ENCODE measurements at regions not wholly inside any gene's neighbourhood (a gene's known extent, or its start where the extent isn't known, plus 50 kb on each side); places are given as distances from the start of the nearest gene placed in this dataset.
A peak's percentile ranks its signal among the peaks of the same experiment; 100 is the strongest.

DNA sequence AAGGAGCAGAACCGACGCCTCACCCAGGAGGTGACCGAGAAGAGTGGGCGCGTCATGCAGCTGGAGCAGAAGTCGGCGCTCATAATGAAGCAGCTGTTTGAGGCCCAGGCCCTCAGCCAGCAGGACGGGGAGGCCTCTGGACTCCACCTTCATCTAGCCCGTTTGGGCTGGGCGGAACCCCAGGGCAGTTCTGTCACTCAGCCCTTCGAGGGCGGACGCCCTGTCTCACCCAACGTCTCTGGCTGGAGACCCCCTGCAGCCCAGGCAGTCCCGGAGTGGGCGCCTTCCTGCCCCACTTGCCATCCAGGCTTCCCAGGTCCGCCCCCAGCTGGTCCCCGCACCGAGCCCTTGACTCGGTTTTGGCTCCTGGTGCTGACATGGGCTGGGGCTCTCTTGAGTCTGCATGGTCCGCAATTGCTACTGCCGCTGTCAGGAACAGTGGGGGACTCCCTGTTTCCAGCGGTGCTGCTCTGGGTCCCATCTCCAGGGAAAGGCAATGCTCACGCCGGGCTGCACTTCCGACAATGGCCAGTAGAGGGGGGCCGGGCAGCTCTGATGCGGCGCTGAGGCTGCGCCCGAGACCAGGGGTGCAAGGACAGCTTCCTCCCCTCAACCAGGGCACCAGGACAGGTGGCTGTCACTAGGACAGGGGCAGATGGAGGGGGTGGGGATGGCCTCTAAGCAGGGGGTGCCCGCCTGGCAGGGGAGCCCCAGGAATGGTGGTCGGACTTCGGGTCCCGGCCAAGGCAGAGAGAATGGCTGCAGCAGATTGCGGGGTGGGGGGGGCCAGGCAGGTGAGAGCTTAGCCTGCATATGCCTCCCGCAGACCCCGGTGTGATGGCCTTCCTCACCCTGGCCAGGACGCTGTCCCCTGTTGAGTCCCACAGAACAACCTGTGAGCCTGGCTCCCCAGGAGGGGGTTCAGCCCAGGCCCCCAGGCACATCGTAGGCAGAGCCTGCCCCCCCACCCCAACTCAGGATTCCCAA lies 71.2 kb upstream of the KCTD7 start:
- H2AFZ ChIP-seq, result no peak overlapping the region
- H3F3A ChIP-seq (ENCODE audit: insufficient read depth, low read depth), result peaks cover 9% of the 10 kb centered on the region; the same call in 1 of the 2 replicates
- ChIA-PET CTCF (interaction anchor here (0.6 kb wide), 2 partner anchors 182 to 399 kb away, joined by 3 to 7 read pairs; no protein-coding TSS in a partner anchor), POLR2A (ENCODE audit: unreplicated experiment) (interaction anchor here (0.6 kb wide), 1 partner anchor 457 kb away, joined by 6 read pairs; no protein-coding TSS in a partner anchor)
- H3K4me1 ChIP-seq (replicated peaks; ENCODE audit: insufficient read depth), result no peaks in the 10 kb centered on the region
- intact Hi-C loops (cut with micrococcal nuclease; ENCODE audit: unreplicated experiment), result no loop called here
- no peak overlapping the region for H3K4me3 ChIP-seq
- peaks cover 25% of the 10 kb centered on the region for H4K20me1 ChIP-seq (ENCODE audit: insufficient read depth)
- H3K9me2 ChIP-seq (ENCODE audit: insufficient read depth), result no peaks in the 10 kb centered on the region
- no peaks in the 10 kb centered on the region for H3K79me2 ChIP-seq (ENCODE audit: low read depth)
- TF ChIP-seq EZH2 (IDR thresholded peaks at IDR 0.05; ENCODE audit: low read depth), result no peak
- TF ChIP-seq, protein P1, sequence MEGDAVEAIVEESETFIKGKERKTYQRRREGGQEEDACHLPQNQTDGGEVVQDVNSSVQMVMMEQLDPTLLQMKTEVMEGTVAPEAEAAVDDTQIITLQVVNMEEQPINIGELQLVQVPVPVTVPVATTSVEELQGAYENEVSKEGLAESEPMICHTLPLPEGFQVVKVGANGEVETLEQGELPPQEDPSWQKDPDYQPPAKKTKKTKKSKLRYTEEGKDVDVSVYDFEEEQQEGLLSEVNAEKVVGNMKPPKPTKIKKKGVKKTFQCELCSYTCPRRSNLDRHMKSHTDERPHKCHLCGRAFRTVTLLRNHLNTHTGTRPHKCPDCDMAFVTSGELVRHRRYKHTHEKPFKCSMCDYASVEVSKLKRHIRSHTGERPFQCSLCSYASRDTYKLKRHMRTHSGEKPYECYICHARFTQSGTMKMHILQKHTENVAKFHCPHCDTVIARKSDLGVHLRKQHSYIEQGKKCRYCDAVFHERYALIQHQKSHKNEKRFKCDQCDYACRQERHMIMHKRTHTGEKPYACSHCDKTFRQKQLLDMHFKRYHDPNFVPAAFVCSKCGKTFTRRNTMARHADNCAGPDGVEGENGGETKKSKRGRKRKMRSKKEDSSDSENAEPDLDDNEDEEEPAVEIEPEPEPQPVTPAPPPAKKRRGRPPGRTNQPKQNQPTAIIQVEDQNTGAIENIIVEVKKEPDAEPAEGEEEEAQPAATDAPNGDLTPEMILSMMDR (conservative IDR thresholded peaks at IDR 0.05), result peak; percentile 97
- DNase-seq, result peak in 1 of 2 experiments; percentile 62
- BruUV-seq (replicated peaks), result no TSS peak
- H3K4me2 ChIP-seq, result no peak overlapping the region
- no peaks in the 10 kb centered on the region for H3K27me3 ChIP-seq (ENCODE audit: insufficient read depth, low read depth)
- no peak overlapping the region for H3K27ac ChIP-seq
- no peaks in the 10 kb centered on the region for H3K36me3 ChIP-seq (ENCODE audit: low read depth)
- H3K9me3 ChIP-seq (ENCODE audit: insufficient read depth, low read depth), result no peaks in the 10 kb centered on the region

DNA sequence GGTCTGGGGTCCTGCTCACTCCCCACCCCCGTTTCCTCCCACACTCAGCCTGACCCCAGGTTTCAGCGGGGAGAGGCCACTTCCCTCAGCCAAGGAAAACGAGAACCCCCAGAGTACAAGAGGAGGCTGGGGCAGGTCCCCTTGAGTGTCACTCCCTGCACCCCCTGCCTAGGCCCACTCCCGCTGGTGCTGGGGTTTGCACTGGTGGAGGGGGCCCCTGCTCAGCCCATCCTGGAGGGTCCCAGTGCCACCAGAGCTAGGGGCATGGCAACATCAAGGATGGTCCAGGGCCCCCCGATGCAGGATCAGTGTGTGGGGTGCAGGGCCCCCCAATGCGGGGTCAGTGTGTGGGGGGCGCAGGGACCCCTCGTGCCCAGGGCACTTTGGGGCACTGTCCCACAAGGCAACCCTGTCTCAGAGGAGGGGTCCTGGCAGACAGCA lies 70.5 kb upstream of the KCTD7 start:
- intact Hi-C loops (cut with micrococcal nuclease; ENCODE audit: unreplicated experiment), result no loop called here
- no peak overlapping the region for H2AFZ ChIP-seq
- no peaks in the 10 kb centered on the region for H3K9me2 ChIP-seq (ENCODE audit: insufficient read depth)
- peaks cover 9% of the 10 kb centered on the region; the same call in 1 of the 2 replicates for H3F3A ChIP-seq (ENCODE audit: insufficient read depth, low read depth)
- H3K4me3 ChIP-seq, result no peak overlapping the region
- no peaks in the 10 kb centered on the region for H3K27me3 ChIP-seq (ENCODE audit: insufficient read depth, low read depth)
- no peaks in the 10 kb centered on the region; the same call in 1 of the 2 replicates for H3K79me2 ChIP-seq (ENCODE audit: low read depth)
- no peak overlapping the region for H3K4me2 ChIP-seq
- H3K9me3 ChIP-seq (ENCODE audit: insufficient read depth, low read depth), result no peaks in the 10 kb centered on the region
- H3K27ac ChIP-seq, result no peak overlapping the region
- CTCF ChIA-PET, result no interaction called here
- POLR2A ChIA-PET (ENCODE audit: unreplicated experiment), result interaction anchor here (0.6 kb wide), 1 partner anchor 457 kb away, joined by 6 read pairs; no protein-coding TSS in a partner anchor
- peaks cover 25% of the 10 kb centered on the region for H4K20me1 ChIP-seq (ENCODE audit: insufficient read depth)
- TF ChIP-seq, protein P1 (conservative IDR thresholded peaks at IDR 0.05), result no peak
- TF ChIP-seq EZH2 (IDR thresholded peaks at IDR 0.05; ENCODE audit: low read depth), result no peak
- no peaks in the 10 kb centered on the region for H3K4me1 ChIP-seq (replicated peaks; ENCODE audit: insufficient read depth)
- DNase-seq, result no peak
- H3K36me3 ChIP-seq (ENCODE audit: low read depth), result 0 out of 2 replicates have a peak, but pooled peaks cover 3% of the 10 kb centered on the region
- BruUV-seq (replicated peaks), result no TSS peak

DNA sequence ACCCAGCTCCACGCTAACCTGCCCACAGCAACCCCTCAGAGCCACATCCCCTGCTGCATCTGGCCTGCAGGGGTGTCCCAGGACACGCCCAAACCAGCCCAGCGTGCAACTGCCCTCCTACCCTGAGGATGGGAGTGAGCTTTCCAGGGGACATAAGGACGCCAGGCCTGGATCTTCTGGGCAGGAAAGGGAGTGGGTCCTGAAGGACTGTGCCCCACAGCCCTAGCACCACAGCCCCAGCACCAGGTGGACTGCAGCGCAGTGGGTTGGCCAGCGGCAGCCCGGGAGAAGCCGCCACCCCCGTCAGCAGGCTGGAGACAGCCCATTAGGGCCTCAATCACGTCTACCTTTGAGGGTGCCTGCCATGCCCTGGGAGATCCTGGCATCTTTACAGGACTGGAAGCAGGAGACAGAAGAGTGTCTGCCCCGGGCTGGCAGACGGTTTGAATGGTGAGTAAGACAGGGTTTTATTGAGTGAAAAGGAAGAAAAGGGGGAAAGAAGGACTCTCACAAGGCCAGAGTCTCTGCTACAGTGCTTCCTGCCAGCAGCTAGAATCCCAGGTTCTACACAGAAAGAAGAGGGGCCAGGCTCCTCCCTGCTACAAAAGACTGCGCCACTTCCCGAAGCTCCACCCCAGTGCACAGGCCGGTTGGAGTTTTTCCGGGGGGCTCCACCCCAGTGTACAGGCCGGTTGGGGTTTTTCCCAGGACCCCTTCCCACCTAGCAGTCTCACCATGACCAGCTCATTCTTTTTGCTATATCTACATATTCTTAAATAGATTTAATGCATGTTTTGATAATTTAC lies 69.8 kb upstream of the KCTD7 start:
- peaks cover 25% of the 10 kb centered on the region for H4K20me1 ChIP-seq (ENCODE audit: insufficient read depth)
- H2AFZ ChIP-seq, result no peak overlapping the region
- no TSS peak for BruUV-seq (replicated peaks)
- H3K36me3 ChIP-seq (ENCODE audit: low read depth), result 0 out of 2 replicates have a peak, but pooled peaks cover 3% of the 10 kb centered on the region
- H3K4me3 ChIP-seq, result no peak overlapping the region
- peaks cover 9% of the 10 kb centered on the region; the same call in 1 of the 2 replicates for H3F3A ChIP-seq (ENCODE audit: insufficient read depth, low read depth)
- TF ChIP-seq, protein P1 (conservative IDR thresholded peaks at IDR 0.05), result no peak
- no peak for TF ChIP-seq EZH2 (IDR thresholded peaks at IDR 0.05; ENCODE audit: low read depth)
- H3K4me2 ChIP-seq, result no peak overlapping the region
- H3K9me3 ChIP-seq (ENCODE audit: insufficient read depth, low read depth), result no peaks in the 10 kb centered on the region
- H3K4me1 ChIP-seq (replicated peaks; ENCODE audit: insufficient read depth), result no peaks in the 10 kb centered on the region
- intact Hi-C loops (cut with micrococcal nuclease; ENCODE audit: unreplicated experiment), result no loop called here
- no peak overlapping the region for H3K27ac ChIP-seq
- no peaks in the 10 kb centered on the region; the same call in 1 of the 2 replicates for H3K79me2 ChIP-seq (ENCODE audit: low read depth)
- H3K9me2 ChIP-seq (ENCODE audit: insufficient read depth), result no peaks in the 10 kb centered on the region
- H3K27me3 ChIP-seq (ENCODE audit: insufficient read depth, low read depth), result no peaks in the 10 kb centered on the region
- ChIA-PET POLR2A (ENCODE audit: unreplicated experiment) (interaction anchor here (0.6 to 0.8 kb wide), 2 partner anchors 183 to 185 kb away, joined by 12 to 17 read pairs; no protein-coding TSS in a partner anchor), CTCF (no interaction called here)
- no peak for DNase-seq
